H1 (cell line): ENCODE measurements at regions not wholly inside any gene's neighbourhood (a gene's known extent, or its start where the extent isn't known, plus 50 kb on each side); places are given as distances from the start of the nearest gene placed in this dataset.

ENCODE experiments used
- CTCF ChIA-PET: fragments of 300-600 bp; sonication (Branson Sonifier 250); formaldehyde crosslinking; loops from one replicate; lab custom pipeline; 2021; ENCODE audit not compliant: partially characterized antibody; lab: Charles Lee
- POLR2A ChIA-PET: fragments of 300-600 bp; sonication (Branson Sonifier 250); formaldehyde crosslinking; loops from one replicate; lab custom pipeline; 2021; ENCODE audit warnings: inconsistent platforms; ENCODE audit not compliant: partially characterized antibody; lab: Charles Lee
- DNase-seq, 2 experiments: peaks; one replicate each; pipeline versions ENCODE4 v3.0.0 to v3.0.0-alpha.2; 2010 to 2022; ENCODE audit warnings: low spot score in 2 of 2, low read depth in 1 of 2, mixed read lengths in 1 of 2
- FAIRE-seq: peaks from 2 replicates; lab custom pipeline; 2011; peaks lifted over from hg19 to GRCh38; lab: Jason Lieb, UNC
- H2AFZ ChIP-seq: 2 replicates; pipeline ENCODE4 v1.8.1; 2012; ENCODE audit warnings: low read length, inconsistent platforms
- H2AK5ac ChIP-seq: 2 replicates; pipeline ENCODE4 v1.6.1; 2013; ENCODE audit warnings: low read depth, low read length
- H2BK120ac ChIP-seq: replicated peaks from 2 replicates; pipeline ENCODE3; 2013; ENCODE audit warnings: low read depth, low read length, inconsistent platforms
- H2BK12ac ChIP-seq: 2 replicates; pipeline ENCODE4 v1.6.1; 2013; ENCODE audit warnings: low read depth, low read length
- H2BK15ac ChIP-seq: 2 replicates; pipeline ENCODE4 v1.6.1; 2013; ENCODE audit warnings: low read length
- H2BK20ac ChIP-seq: 2 replicates; pipeline ENCODE4 v1.6.1; 2013; ENCODE audit warnings: low read length
- H2BK5ac ChIP-seq: 2 replicates; pipeline ENCODE4 v1.6.1; 2013; ENCODE audit warnings: low read depth, low read length
- H3K14ac ChIP-seq: 2 replicates; pipeline ENCODE4 v1.6.1; 2013; ENCODE audit warnings: inconsistent platforms; ENCODE audit not compliant: insufficient read length
- H3K18ac ChIP-seq: 2 replicates; pipeline ENCODE4 v1.6.1; 2013; ENCODE audit warnings: low read length; ENCODE audit errors: extremely low read depth
- H3K23ac ChIP-seq: 2 replicates; pipeline ENCODE4 v1.6.1; 2013; ENCODE audit warnings: inconsistent platforms; ENCODE audit not compliant: insufficient read length
- H3K23me2 ChIP-seq: 2 replicates; pipeline ENCODE4 v1.6.1; 2013; ENCODE audit warnings: low read depth, low read length
- H3K27ac ChIP-seq: 2 replicates; pipeline ENCODE4 v1.6.1; 2011; ENCODE audit warnings: low read depth, low read length, inconsistent platforms
- H3K27me3 ChIP-seq, 4 experiments: replicated peaks in 1 of 4; 1 replicate in 1 of 4; 2 replicates in 3 of 4; pipeline versions ENCODE4 v1.6.1 to v1.8.1; 2011 to 2013; ENCODE audit warnings: low read length in 3 of 4, mild to moderate bottlenecking in 3 of 4, inconsistent platforms in 2 of 4, mixed read lengths in 2 of 4, moderate library complexity in 1 of 4; ENCODE audit not compliant: control insufficient read depth in 3 of 4, insufficient read depth in 3 of 4; ENCODE audit errors: extremely low read depth in 1 of 4
- H3K36me3 ChIP-seq, 4 experiments: 2 replicates each; pipeline versions ENCODE4 v1.6.1 to v1.8.1; 2011 to 2013; ENCODE audit warnings: mild to moderate bottlenecking in 4 of 4, low read length in 3 of 4, moderate library complexity in 2 of 4, control low read depth in 1 of 4, inconsistent platforms in 1 of 4; ENCODE audit not compliant: insufficient read depth in 4 of 4, control insufficient read depth in 2 of 4
- H3K4ac ChIP-seq: replicated peaks from 2 replicates; pipeline ENCODE3; 2013; ENCODE audit warnings: low read length, low read depth, mixed read lengths, inconsistent platforms; ENCODE audit not compliant: insufficient read length
- H3K4me1 ChIP-seq, 4 experiments: replicated peaks in 1 of 4; 1 replicate in 1 of 4; 2 replicates in 3 of 4; pipeline versions ENCODE4 v1.6.1 to v1.8.1; 2011 to 2013; ENCODE audit warnings: low read length in 3 of 4, inconsistent platforms in 2 of 4, mixed read lengths in 1 of 4; ENCODE audit not compliant: insufficient read depth in 4 of 4, control insufficient read depth in 3 of 4
- H3K4me2 ChIP-seq, 2 experiments: 2 replicates each; pipeline versions ENCODE4 v1.6.1 to v1.8.1; 2011 to 2013; ENCODE audit warnings: low read depth in 2 of 2, low read length in 2 of 2, control low read depth in 1 of 2, inconsistent platforms in 1 of 2, mild to moderate bottlenecking in 1 of 2; ENCODE audit not compliant: insufficient read depth in 1 of 2
- H3K4me3 ChIP-seq, 4 experiments: fragments of 200-600, 300-600 bp in 1 of 4; sonication (generic), shearing (Covaris generic), sonication (Bioruptor Twin) in 1 of 4; 2 replicates each; pipeline versions ENCODE4 v1.5.1 to v1.8.1; 2011 to 2016; ENCODE audit warnings: low read length in 4 of 4, low read depth in 3 of 4, control low read depth in 2 of 4, inconsistent platforms in 2 of 4, mild to moderate bottlenecking in 2 of 4, mixed read lengths in 1 of 4, moderate library complexity in 1 of 4; ENCODE audit not compliant: insufficient read depth in 2 of 4; ENCODE audit errors: extremely low read depth in 1 of 4
- H3K56ac ChIP-seq: replicated peaks from 2 replicates; pipeline ENCODE3; 2013; ENCODE audit warnings: low read depth, mild to moderate bottlenecking, mixed read lengths, low read length, inconsistent platforms; ENCODE audit not compliant: insufficient read length
- H3K79me1 ChIP-seq: 2 replicates; pipeline ENCODE4 v1.6.1; 2013; ENCODE audit warnings: low read depth, low read length, control low read depth
- H3K79me2 ChIP-seq, 2 experiments: 2 replicates each; pipeline versions ENCODE4 v1.6.1 to v1.8.1; 2012 to 2013; ENCODE audit warnings: low read length in 2 of 2, mild to moderate bottlenecking in 2 of 2, inconsistent platforms in 1 of 2; ENCODE audit not compliant: insufficient read depth in 2 of 2, control insufficient read depth in 1 of 2
- H3K9ac ChIP-seq, 4 experiments: replicated peaks in 1 of 4; 1 replicate in 1 of 4; 2 replicates in 3 of 4; pipeline versions ENCODE4 v1.6.1 to v1.8.1; 2011 to 2013; ENCODE audit warnings: low read depth in 3 of 4, low read length in 3 of 4, control low read depth in 2 of 4, mild to moderate bottlenecking in 2 of 4, moderate library complexity in 2 of 4, inconsistent platforms in 1 of 4; ENCODE audit errors: extremely low read depth in 1 of 4
- H3K9me3 ChIP-seq, 2 experiments: 2 replicates each; pipeline versions ENCODE4 v1.6.1 to v1.8.1; 2012 to 2013; ENCODE audit warnings: mild to moderate bottlenecking in 2 of 2, moderate library complexity in 2 of 2, control low read depth in 1 of 2, inconsistent platforms in 1 of 2, low read depth in 1 of 2, low read length in 1 of 2, mixed read lengths in 1 of 2; ENCODE audit not compliant: insufficient read depth in 2 of 2
- H4K20me1 ChIP-seq, 2 experiments: replicated peaks in 1 of 2; 2 replicates each; pipeline versions ENCODE3 to v1.8.1; 2011 to 2013; ENCODE audit warnings: inconsistent platforms in 2 of 2, low read length in 2 of 2, mild to moderate bottlenecking in 1 of 2; ENCODE audit not compliant: insufficient read depth in 2 of 2, control insufficient read depth in 1 of 2
- H4K5ac ChIP-seq: 2 replicates; pipeline ENCODE4 v1.6.1; 2013; ENCODE audit warnings: low read length, low read depth, mixed read lengths, inconsistent platforms; ENCODE audit not compliant: insufficient read length
- H4K8ac ChIP-seq: 2 replicates; pipeline ENCODE4 v1.8.0; 2013; ENCODE audit warnings: mild to moderate bottlenecking, moderate library complexity, low read length, inconsistent platforms; ENCODE audit not compliant: insufficient read depth; ENCODE audit errors: extremely low read depth
- H4K91ac ChIP-seq: replicated peaks from 2 replicates; pipeline ENCODE3; 2013; ENCODE audit warnings: low read length, mixed read lengths, inconsistent platforms; ENCODE audit not compliant: insufficient read length
- E2F6 ChIP-seq: IDR thresholded peaks from 2 replicates; pipeline ENCODE4 v1.6.1; 2012; ENCODE audit warnings: inconsistent platforms
- whole genome bisulfite sequencing, 2 experiments: shearing (Covaris generic) in 1 of 2; methylation state at CpG; one replicate each; pipeline versions ENCODE4 v1.1.6 to v1.1.7; 2013 to 2015; ENCODE audit warnings: low lambda C conversion rate in 2 of 2, mixed read lengths in 2 of 2, inconsistent platforms in 1 of 2, low coverage in 1 of 2, missing lambda C conversion rate in 1 of 2; ENCODE audit not compliant: insufficient replicate concordance in 2 of 2, insufficient coverage in 1 of 2, insufficient read length in 1 of 2; ENCODE audit errors: extremely low coverage in 1 of 2, missing lambda C conversion rate in 1 of 2; 5-methylcytosine and 5-hydroxymethylcytosine counted together

GRCh38 chr20:24303393-24304170 is 165.8 kb upstream of the SYNDIG1 start:
- FAIRE-seq (no peak), DNase-seq (no peak)
- ChIA-PET POLR2A (no interaction called here), CTCF (interaction anchor here (1.1 to 2.3 kb wide), 9 partner anchors 8 to 190 kb away, joined by 3 to 10 read pairs (median 4); no protein-coding TSS in a partner anchor)
- H3K18ac ChIP-seq = no peak overlapping the region
- H3K9me3 ChIP-seq = no peaks in the 10 kb centered on the region
- H2BK15ac ChIP-seq = no peak overlapping the region
- no peak overlapping the region for H3K56ac ChIP-seq
- H2BK120ac ChIP-seq = no peak overlapping the region
- 86% methylated on average over 14 of the region's 14 CpGs; no CpG with 5 or more reads in 1 of the 2 experiments for WGBS, 2 experiments
- no peaks in the 10 kb centered on the region for H3K27me3 ChIP-seq
- H4K8ac ChIP-seq = no peak overlapping the region; the same call in none of the 2 replicates
- H3K79me1 ChIP-seq = no peaks in the 10 kb centered on the region
- no peaks in the 10 kb centered on the region for H4K20me1 ChIP-seq
- H2BK12ac ChIP-seq = no peak overlapping the region
- no peak overlapping the region for H3K9ac ChIP-seq
- no peaks in the 10 kb centered on the region for H3K4me1 ChIP-seq
- H3K27ac ChIP-seq = no peak overlapping the region
- no peak overlapping the region for H2AK5ac ChIP-seq
- no peak overlapping the region for H3K4ac ChIP-seq
- no peak overlapping the region for H4K5ac ChIP-seq
- no peaks in the 10 kb centered on the region; the same call in none of the 2 replicates for H3K23me2 ChIP-seq
- no peak overlapping the region for H3K4me2 ChIP-seq
- H2BK20ac ChIP-seq = no peak overlapping the region
- H3K36me3 ChIP-seq = no peaks in the 10 kb centered on the region
- no peaks in the 10 kb centered on the region for H3K79me2 ChIP-seq
- H4K91ac ChIP-seq = no peak overlapping the region
- no peak overlapping the region for H2AFZ ChIP-seq
- H2BK5ac ChIP-seq = no peak overlapping the region; the same call in 1 of the 2 replicates
- H3K14ac ChIP-seq = no peak overlapping the region
- H3K4me3 ChIP-seq = no peak overlapping the region
- no peak overlapping the region for H3K23ac ChIP-seq
- no peak for TF ChIP-seq E2F6
